GM06990 (cell line): ENCODE measurements at regions not wholly inside any gene's neighbourhood (a gene's known extent, or its start where the extent isn't known, plus 50 kb on each side); places are given as distances from the start of the nearest gene placed in this dataset.
"Not testable (repeated sequence)": the region's sequence is repeated elsewhere in the genome, so short reads cannot be mapped to it uniquely, and the experiment has no call there.

Experiments
- DNase-seq: peaks from one replicate; pipeline ENCODE4 v3.0.0-alpha.2; 2011; ENCODE audit not compliant: insufficient read length; ENCODE audit errors: extremely low read depth
- H3K27me3 ChIP-seq: replicated peaks from 2 replicates; pipeline ENCODE4 v1.6.0; 2011; ENCODE audit warnings: low read length; ENCODE audit not compliant: control insufficient read depth, insufficient read depth
- H3K36me3 ChIP-seq: 2 replicates; pipeline ENCODE4 v1.5.1; 2011; ENCODE audit warnings: low read length; ENCODE audit not compliant: control insufficient read depth, insufficient read depth
- H3K4me3 ChIP-seq: replicated peaks from 2 replicates; pipeline ENCODE4 v1.5.1; 2011; ENCODE audit warnings: low read depth, mild to moderate bottlenecking, control low read depth, low read length
- TF ChIP-seq, protein P1 (sequence below): IDR thresholded peaks from 2 replicates; pipeline ENCODE4 v1.5.1; 2011; ENCODE audit warnings: low read length, control low read depth, mild to moderate bottlenecking, inconsistent platforms; ENCODE audit not compliant: insufficient read depth, poor library complexity, severe bottlenecking

- no peaks in the 10 kb centered on the region for H3K27me3 ChIP-seq
- H3K36me3 ChIP-seq = no peaks in the 10 kb centered on the region
- H3K4me3 ChIP-seq = no peak overlapping the region
- no peak for DNase-seq
- TF ChIP-seq, protein P1, sequence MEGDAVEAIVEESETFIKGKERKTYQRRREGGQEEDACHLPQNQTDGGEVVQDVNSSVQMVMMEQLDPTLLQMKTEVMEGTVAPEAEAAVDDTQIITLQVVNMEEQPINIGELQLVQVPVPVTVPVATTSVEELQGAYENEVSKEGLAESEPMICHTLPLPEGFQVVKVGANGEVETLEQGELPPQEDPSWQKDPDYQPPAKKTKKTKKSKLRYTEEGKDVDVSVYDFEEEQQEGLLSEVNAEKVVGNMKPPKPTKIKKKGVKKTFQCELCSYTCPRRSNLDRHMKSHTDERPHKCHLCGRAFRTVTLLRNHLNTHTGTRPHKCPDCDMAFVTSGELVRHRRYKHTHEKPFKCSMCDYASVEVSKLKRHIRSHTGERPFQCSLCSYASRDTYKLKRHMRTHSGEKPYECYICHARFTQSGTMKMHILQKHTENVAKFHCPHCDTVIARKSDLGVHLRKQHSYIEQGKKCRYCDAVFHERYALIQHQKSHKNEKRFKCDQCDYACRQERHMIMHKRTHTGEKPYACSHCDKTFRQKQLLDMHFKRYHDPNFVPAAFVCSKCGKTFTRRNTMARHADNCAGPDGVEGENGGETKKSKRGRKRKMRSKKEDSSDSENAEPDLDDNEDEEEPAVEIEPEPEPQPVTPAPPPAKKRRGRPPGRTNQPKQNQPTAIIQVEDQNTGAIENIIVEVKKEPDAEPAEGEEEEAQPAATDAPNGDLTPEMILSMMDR = peak; percentile 31
These were observed 799.3 kb downstream of the BCL11A start for GRCh38 chr2:59754011-59754735.

- H3K36me3 ChIP-seq = no peaks in the 10 kb centered on the region
- DNase-seq = no peak
- H3K27me3 ChIP-seq = no peaks in the 10 kb centered on the region
- TF ChIP-seq, protein P1 = no peak
- no peak overlapping the region for H3K4me3 ChIP-seq
These were observed 800.9 kb downstream of the BCL11A start for GRCh38 chr2:59752512-59752911.

DNA sequence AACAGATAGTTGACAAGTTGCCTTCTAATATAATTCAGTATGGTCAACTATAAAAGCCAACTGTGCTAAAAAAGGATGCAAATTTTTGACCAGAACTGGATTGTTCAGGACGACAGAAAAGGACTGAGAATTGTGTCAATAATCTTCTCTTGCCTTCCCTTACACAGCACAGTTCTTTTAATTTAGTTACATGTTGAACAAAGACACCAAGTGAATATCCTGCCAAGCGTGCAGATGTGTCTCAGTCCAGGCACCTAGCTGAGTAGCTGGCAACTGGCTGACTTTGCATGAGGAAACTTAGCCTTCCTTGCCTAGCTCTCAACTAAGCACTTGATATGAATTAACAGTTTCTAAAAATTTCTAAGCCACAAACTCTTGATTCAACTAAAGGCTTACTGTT is 801.4 kb downstream of the BCL11A start:
- Histone ChIP-seq H3K4me3 (no peak overlapping the region), H3K36me3 (no peaks in the 10 kb centered on the region), H3K27me3 (no peaks in the 10 kb centered on the region)
- DNase-seq = no peak
- TF ChIP-seq, protein P1 = no peak

- not testable (repeated sequence) for H3K27me3 ChIP-seq, DNase-seq, H3K4me3 ChIP-seq, H3K36me3 ChIP-seq
These were observed 802.2 kb downstream of the BCL11A start for GRCh38 chr2:59751214-59751613.

DNA sequence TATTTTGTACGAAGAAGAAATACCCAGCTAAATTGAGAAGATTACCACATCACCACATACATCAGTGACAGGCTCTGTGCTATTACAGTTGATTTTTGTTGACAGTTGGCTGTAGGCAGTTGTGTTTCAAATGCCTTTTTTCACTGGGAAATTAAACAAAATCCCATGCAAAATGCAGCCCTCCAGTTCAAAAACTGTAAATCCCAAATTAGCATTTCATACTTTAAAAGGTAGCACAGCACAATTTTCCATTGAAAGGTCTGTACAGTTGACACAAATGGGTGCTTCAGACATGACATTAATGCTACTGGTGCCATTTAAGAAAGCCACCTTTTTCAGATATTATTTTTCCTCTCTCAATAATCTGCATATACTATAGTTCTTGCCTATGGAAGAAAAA is 807.2 kb downstream of the BCL11A start:
- Histone ChIP-seq H3K36me3 (no peaks in the 10 kb centered on the region), H3K4me3 (no peak overlapping the region), H3K27me3 (no peaks in the 10 kb centered on the region)
- no peak for DNase-seq
- TF ChIP-seq, protein P1 = no peak

GRCh38 chr2:59745085-59745484 is 808.4 kb downstream of the BCL11A start:
- no peak overlapping the region for H3K4me3 ChIP-seq
- H3K36me3 ChIP-seq = no peaks in the 10 kb centered on the region
- DNase-seq = no peak
- TF ChIP-seq, protein P1 = no peak
- no peaks in the 10 kb centered on the region for H3K27me3 ChIP-seq
